GM10248 (cell line): ENCODE measurements at regions not wholly inside any gene's neighbourhood (a gene's known extent, or its start where the extent isn't known, plus 50 kb on each side); places are given as distances from the start of the nearest gene placed in this dataset.

Source experiments
- CTCF ChIA-PET: fragments of 300-600 bp; sonication (Branson Sonifier 250); formaldehyde crosslinking; extraction: SDS; loops from one replicate; lab custom pipeline; 2021; ENCODE audit warnings: antibody characterized with exemption; lab: Yijun Ruan, JAX
- POLR2A ChIA-PET: fragments of 350-650 bp; sonication (Branson Sonifier 250); formaldehyde crosslinking; extraction: SDS; loops from one replicate; lab custom pipeline; 2020; ENCODE audit warnings: antibody characterized with exemption; lab: Yijun Ruan, JAX
- DNase-seq: peaks from one replicate; pipeline ENCODE4 v3.0.0; 2012; ENCODE audit errors: extremely low spot score
- CTCF ChIP-seq: IDR thresholded peaks from 2 replicates; pipeline ENCODE4 v1.5.1; 2012; ENCODE audit warnings: mild to moderate bottlenecking, low read depth; ENCODE audit errors: extremely low read depth, missing control alignments, control extremely low read depth

DNA sequence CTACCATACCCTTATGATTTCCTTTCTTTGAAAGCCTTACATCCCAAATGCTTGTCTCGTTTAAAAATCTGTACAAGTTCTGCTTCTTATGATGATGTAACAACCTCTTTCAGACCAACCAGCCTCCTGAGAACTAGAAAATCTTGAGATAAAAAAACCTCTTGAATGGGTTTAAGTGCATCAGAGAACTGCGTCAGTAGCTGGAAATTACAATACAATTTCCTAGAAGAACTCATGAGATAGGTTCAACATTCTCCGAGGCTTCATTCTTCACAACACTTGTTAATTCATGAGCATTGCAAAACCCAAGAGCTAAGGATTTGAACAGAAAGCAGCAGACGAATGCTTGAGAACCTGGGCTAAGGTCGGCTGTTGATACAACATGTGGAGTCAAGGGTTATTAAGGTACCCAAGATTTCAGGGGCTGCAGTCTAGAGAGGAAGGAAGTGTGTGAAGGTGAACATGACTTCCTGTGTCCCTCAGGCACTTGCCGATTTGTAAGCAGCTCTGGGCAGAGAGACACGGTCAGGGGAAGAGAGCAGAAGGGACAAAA, 286.0 kb downstream of the ICE1 start:
- ChIA-PET CTCF (no interaction called here), POLR2A (no interaction called here)
- no peak for DNase-seq
- TF ChIP-seq CTCF = no peak

- no peak for TF ChIP-seq CTCF
- no peak for DNase-seq
- ChIA-PET CTCF (no interaction called here), POLR2A (no interaction called here)
Measured at GRCh38 chr5:5705010-5705409, 282.5 kb downstream of the ICE1 start.

- DNase-seq = no peak
- TF ChIP-seq CTCF = no peak
- CTCF ChIA-PET = no interaction called here
- POLR2A ChIA-PET = no interaction called here
Measured at GRCh38 chr5:5704352-5704751, 281.9 kb downstream of the ICE1 start.

- DNase-seq = no peak
- CTCF ChIA-PET = no interaction called here
- no peak for TF ChIP-seq CTCF
- POLR2A ChIA-PET = no interaction called here
Measured at GRCh38 chr5:5702934-5703333, 280.5 kb downstream of the ICE1 start.

GRCh38 chr5:5700549-5700948, 278.1 kb downstream of the ICE1 start:
- TF ChIP-seq CTCF = no peak
- no peak for DNase-seq
- CTCF ChIA-PET = no interaction called here
- POLR2A ChIA-PET = no interaction called here

- POLR2A ChIA-PET = no interaction called here
- CTCF ChIA-PET = no interaction called here
- no peak for DNase-seq
- TF ChIP-seq CTCF = no peak
Measured at GRCh38 chr5:5699062-5699461, 276.6 kb downstream of the ICE1 start.
